GM23248 (cell line): ENCODE measurements at regions not wholly inside any gene's neighbourhood (a gene's known extent, or its start where the extent isn't known, plus 50 kb on each side); places are given as distances from the start of the nearest gene placed in this dataset.

Experiments used
- EZH2 ChIP-seq: fragments of 200-600 bp; sonication (generic); IDR thresholded peaks from 2 replicates; pipeline ENCODE4 v1.6.1; 2018; ENCODE audit warnings: antibody characterized with exemption, mild to moderate bottlenecking; ENCODE audit not compliant: insufficient read depth, poor library complexity, severe bottlenecking
- EZH2phosphoT487 ChIP-seq: fragments of 200-600 bp; sonication (generic); IDR thresholded peaks from 2 replicates; pipeline ENCODE4 v1.6.1; 2018; ENCODE audit warnings: antibody characterized with exemption, moderate library complexity, mild to moderate bottlenecking, low read depth; ENCODE audit not compliant: insufficient read depth

GRCh38 chr13:100787899-100788298, 113.3 kb upstream of the TMTC4 start:
- TF ChIP-seq EZH2phosphoT487 = no peak
- TF ChIP-seq EZH2 = no peak
